ENCODE measurements at regions not wholly inside any gene's neighbourhood (a gene's known extent, or its start where the extent isn't known, plus 50 kb on each side); places are given as distances from the start of the nearest gene placed in this dataset.

- no peak for TF ChIP-seq JUND (IDR thresholded peaks at IDR 0.05)
- TF ChIP-seq YY1 (IDR thresholded peaks at IDR 0.05; ENCODE audit: low read depth): no peak
- no peak for TF ChIP-seq ELF1 (IDR thresholded peaks at IDR 0.05)
- TF ChIP-seq CTCF (IDR thresholded peaks at IDR 0.05): no peak
- no peak for TF ChIP-seq USF2 (IDR thresholded peaks at IDR 0.05; ENCODE audit: borderline replicate concordance, low read depth, low read length)
- TF ChIP-seq EZH2phosphoT487 (IDR thresholded peaks at IDR 0.05; ENCODE audit: borderline replicate concordance, low read depth): no peak
- no peak for TF ChIP-seq CHD2 (IDR thresholded peaks at IDR 0.05; ENCODE audit: low read length, partially characterized antibody)
- no peak for TF ChIP-seq ZBTB33 (IDR thresholded peaks at IDR 0.05; ENCODE audit: borderline replicate concordance, low read depth)
- TF ChIP-seq REST (IDR thresholded peaks at IDR 0.05; ENCODE audit: low read depth, low read length): no peak
- TF ChIP-seq MAX (IDR thresholded peaks at IDR 0.05; ENCODE audit: low read depth): no peak
- no peak for TF ChIP-seq RCOR1 (IDR thresholded peaks at IDR 0.05; ENCODE audit: low read length)
- TF ChIP-seq USF1 (IDR thresholded peaks at IDR 0.05; ENCODE audit: borderline replicate concordance, low read depth): no peak
- TF ChIP-seq GABPA (IDR thresholded peaks at IDR 0.05; ENCODE audit: low read depth): no peak
- no peak for TF ChIP-seq EP300 (IDR thresholded peaks at IDR 0.05; ENCODE audit: borderline replicate concordance in 1 of 2, low read depth in 1 of 2, low read length in 1 of 2)
Measured at GRCh38 chr13:22137361-22138050, 466.6 kb downstream of the FGF9 start.

Measured in SK-N-SH (cell line).